GM12891 (cell line): ENCODE measurements at regions not wholly inside any gene's neighbourhood (a gene's known extent, or its start where the extent isn't known, plus 50 kb on each side); places are given as distances from the start of the nearest gene placed in this dataset.

Experiments
- PAX5 ChIP-seq: IDR thresholded peaks from 2 replicates; pipeline ENCODE4 v1.6.1; 2011; ENCODE audit warnings: low read length, moderate library complexity, mild to moderate bottlenecking; ENCODE audit not compliant: insufficient read depth, severe bottlenecking
- POLR2A ChIP-seq: IDR thresholded peaks from 2 replicates; pipeline ENCODE4 v1.6.1; 2011; ENCODE audit warnings: low read depth, low read length, control low read depth
- POLR2AphosphoS5 ChIP-seq: IDR thresholded peaks from 2 replicates; pipeline ENCODE4 v1.6.1; 2011; ENCODE audit warnings: low read depth, low read length, control low read depth
- POU2F2 ChIP-seq: IDR thresholded peaks from 2 replicates; pipeline ENCODE4 v1.6.1; 2011; ENCODE audit warnings: low read depth, mild to moderate bottlenecking, control low read depth, low read length, moderate library complexity
- SPI1 ChIP-seq: IDR thresholded peaks from 2 replicates; pipeline ENCODE4 v1.6.1; 2011; ENCODE audit warnings: low read depth, low read length, control low read depth
- TAF1 ChIP-seq: IDR thresholded peaks from 2 replicates; pipeline ENCODE4 v1.6.1; 2011; ENCODE audit warnings: low read depth, low read length, control low read depth

DNA sequence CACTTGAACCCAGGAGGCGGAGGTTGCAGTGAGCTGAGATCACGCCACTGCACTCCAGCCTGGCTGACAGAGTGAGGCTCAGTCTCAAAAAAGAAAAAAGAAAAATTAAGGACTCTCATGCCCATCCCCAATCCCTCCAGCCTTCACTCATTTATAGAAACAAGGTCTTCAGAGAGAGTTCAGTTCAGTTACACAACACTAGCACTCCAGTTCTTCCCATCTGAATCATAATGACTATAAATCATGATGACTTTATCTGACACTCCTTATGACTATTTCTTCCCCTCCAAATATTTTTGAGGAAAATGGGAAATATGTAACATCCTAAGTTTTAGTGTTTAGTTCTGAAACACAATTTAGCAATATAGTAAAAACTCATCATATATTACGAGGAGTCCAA is 107.4 kb upstream of the LSM8 start:
- TF ChIP-seq TAF1 (no peak), POLR2A (no peak), PAX5 (no peak), SPI1 (no peak), POLR2AphosphoS5 (no peak), POU2F2 (no peak)
